Gastrocnemius medialis (tissue), 4 donors: ENCODE measurements at regions not wholly inside any gene's neighbourhood (a gene's known extent, or its start where the extent isn't known, plus 50 kb on each side); places are given as distances from the start of the nearest gene placed in this dataset.

Experiments used
- CTCF ChIP-seq, 5 experiments: fragments of 450-650 bp in 3 of 5; fragments of 200-600 bp in 2 of 5; sonication (generic) in 2 of 5; IDR thresholded peaks in 4 of 5; conservative IDR thresholded peaks in 1 of 5; 1 replicate in 4 of 5; 2 replicates in 1 of 5; pipeline ENCODE4 v1.5.1; 2016 to 2019; ENCODE audit warnings: antibody characterized with exemption in 5 of 5, mild to moderate bottlenecking in 3 of 5, moderate library complexity in 3 of 5
- POLR2A ChIP-seq, 2 donors: fragments of 450-650 bp; IDR thresholded peaks; one replicate each; pipeline ENCODE4 v1.6.1; 2017; ENCODE audit warnings: antibody characterized with exemption in 2 of 2, mild to moderate bottlenecking in 2 of 2, moderate library complexity in 2 of 2

- no peak for TF ChIP-seq POLR2A (IDR thresholded peaks at IDR 0.05)
- TF ChIP-seq CTCF (IDR thresholded peaks at IDR 0.05 in 4 of 5, conservative IDR thresholded peaks at IDR 0.05 in 1 of 5): no peak
These were observed 285.1 kb downstream of the CENPW start for GRCh38 chr6:126625019-126625418.
